NB4 (cell line): ENCODE measurements at regions not wholly inside any gene's neighbourhood (a gene's known extent, or its start where the extent isn't known, plus 50 kb on each side); places are given as distances from the start of the nearest gene placed in this dataset.

ENCODE experiments used
- MYC ChIP-seq: IDR thresholded peaks from 2 replicates; pipeline ENCODE4 v1.6.1; 2011; ENCODE audit warnings: low read depth, low read length
- TF ChIP-seq, protein P1 (sequence below): IDR thresholded peaks from one replicate; pipeline ENCODE4 v1.5.1; 2012; ENCODE audit warnings: low read depth, low read length

DNA sequence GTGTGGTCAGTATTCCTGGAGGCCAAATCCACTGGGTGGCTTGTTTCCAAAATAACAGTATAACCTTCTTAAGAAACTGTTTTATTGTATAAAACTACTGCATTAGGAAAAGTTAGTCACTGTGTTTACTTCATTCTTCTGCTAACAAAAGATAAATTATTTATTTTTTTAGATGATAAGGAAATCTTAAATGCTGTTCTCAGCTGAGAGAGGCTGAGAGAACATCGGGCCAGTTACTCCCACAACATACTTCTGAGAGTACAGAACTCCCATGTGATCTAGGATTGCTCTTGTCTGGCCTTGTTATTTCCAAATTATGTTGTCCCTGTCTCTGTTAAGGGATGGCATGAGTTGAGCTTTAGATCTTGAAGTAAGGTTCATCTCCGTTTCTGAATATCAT lies 96.7 kb upstream of the CXADR start:
- no peak for TF ChIP-seq MYC
- TF ChIP-seq, protein P1, sequence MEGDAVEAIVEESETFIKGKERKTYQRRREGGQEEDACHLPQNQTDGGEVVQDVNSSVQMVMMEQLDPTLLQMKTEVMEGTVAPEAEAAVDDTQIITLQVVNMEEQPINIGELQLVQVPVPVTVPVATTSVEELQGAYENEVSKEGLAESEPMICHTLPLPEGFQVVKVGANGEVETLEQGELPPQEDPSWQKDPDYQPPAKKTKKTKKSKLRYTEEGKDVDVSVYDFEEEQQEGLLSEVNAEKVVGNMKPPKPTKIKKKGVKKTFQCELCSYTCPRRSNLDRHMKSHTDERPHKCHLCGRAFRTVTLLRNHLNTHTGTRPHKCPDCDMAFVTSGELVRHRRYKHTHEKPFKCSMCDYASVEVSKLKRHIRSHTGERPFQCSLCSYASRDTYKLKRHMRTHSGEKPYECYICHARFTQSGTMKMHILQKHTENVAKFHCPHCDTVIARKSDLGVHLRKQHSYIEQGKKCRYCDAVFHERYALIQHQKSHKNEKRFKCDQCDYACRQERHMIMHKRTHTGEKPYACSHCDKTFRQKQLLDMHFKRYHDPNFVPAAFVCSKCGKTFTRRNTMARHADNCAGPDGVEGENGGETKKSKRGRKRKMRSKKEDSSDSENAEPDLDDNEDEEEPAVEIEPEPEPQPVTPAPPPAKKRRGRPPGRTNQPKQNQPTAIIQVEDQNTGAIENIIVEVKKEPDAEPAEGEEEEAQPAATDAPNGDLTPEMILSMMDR: no peak
